ENCODE measurements at regions not wholly inside any gene's neighbourhood (a gene's known extent, or its start where the extent isn't known, plus 50 kb on each side); places are given as distances from the start of the nearest gene placed in this dataset.

- DNase-seq (ENCODE audit: low read depth) = no peak
These were observed 350.4 kb upstream of the SEMA6D start for GRCh38 chr15:47366884-47367283.

- no peak for DNase-seq (ENCODE audit: low read depth)
These were observed 349.4 kb upstream of the SEMA6D start for GRCh38 chr15:47367726-47368390.

- no peak for DNase-seq (ENCODE audit: low read depth)
These were observed 345.4 kb upstream of the SEMA6D start for GRCh38 chr15:47371939-47372338.

- no peak for DNase-seq (ENCODE audit: low read depth)
These were observed 343.1 kb upstream of the SEMA6D start for GRCh38 chr15:47374222-47374621.

- DNase-seq (ENCODE audit: low read depth) = no peak
These were observed 341.1 kb upstream of the SEMA6D start for GRCh38 chr15:47376190-47376589.

GRCh38 chr15:47377465-47377864 is 339.8 kb upstream of the SEMA6D start:
- no peak for DNase-seq (ENCODE audit: low read depth)

GRCh38 chr15:47378527-47378926 is 338.8 kb upstream of the SEMA6D start:
- no peak for DNase-seq (ENCODE audit: low read depth)

GRCh38 chr15:47383102-47383501 is 334.2 kb upstream of the SEMA6D start:
- DNase-seq (ENCODE audit: low read depth) = peak; percentile 4

- no peak for DNase-seq (ENCODE audit: low read depth)
These were observed 333.5 kb upstream of the SEMA6D start for GRCh38 chr15:47383801-47384200.

- peak; percentile 61 for DNase-seq (ENCODE audit: low read depth)
These were observed 333.0 kb upstream of the SEMA6D start for GRCh38 chr15:47384341-47384740.

GRCh38 chr15:47384776-47385175 is 332.5 kb upstream of the SEMA6D start:
- DNase-seq (ENCODE audit: low read depth) = no peak

GRCh38 chr15:47386459-47386858 is 330.8 kb upstream of the SEMA6D start:
- no peak for DNase-seq (ENCODE audit: low read depth)

GRCh38 chr15:47388299-47388698 is 329.0 kb upstream of the SEMA6D start:
- DNase-seq (ENCODE audit: low read depth) = no peak

- no peak for DNase-seq (ENCODE audit: low read depth)
These were observed 327.0 kb upstream of the SEMA6D start for GRCh38 chr15:47390208-47390765.

GRCh38 chr15:47394286-47394809 is 323.0 kb upstream of the SEMA6D start:
- no peak for DNase-seq (ENCODE audit: low read depth)

GRCh38 chr15:47395076-47395475 is 322.2 kb upstream of the SEMA6D start:
- DNase-seq (ENCODE audit: low read depth) = no peak

- DNase-seq (ENCODE audit: low read depth) = no peak
These were observed 319.6 kb upstream of the SEMA6D start for GRCh38 chr15:47397655-47398054.

GRCh38 chr15:47398132-47398531 is 319.2 kb upstream of the SEMA6D start:
- no peak for DNase-seq (ENCODE audit: low read depth)

GRCh38 chr15:47398594-47398993 is 318.7 kb upstream of the SEMA6D start:
- no peak for DNase-seq (ENCODE audit: low read depth)

GRCh38 chr15:47399100-47399499 is 318.2 kb upstream of the SEMA6D start:
- DNase-seq (ENCODE audit: low read depth) = no peak

- DNase-seq (ENCODE audit: low read depth) = no peak
These were observed 316.7 kb upstream of the SEMA6D start for GRCh38 chr15:47400603-47401002.

- DNase-seq (ENCODE audit: low read depth) = no peak
These were observed 315.9 kb upstream of the SEMA6D start for GRCh38 chr15:47401427-47401826.

GRCh38 chr15:47402829-47403228 is 314.5 kb upstream of the SEMA6D start:
- DNase-seq (ENCODE audit: low read depth) = no peak

- no peak for DNase-seq (ENCODE audit: low read depth)
These were observed 312.4 kb upstream of the SEMA6D start for GRCh38 chr15:47404877-47405276.

All from renal cortical epithelial cell (primary cell).